Naive thymus-derived CD4-positive, alpha-beta T cell (primary cell): ENCODE measurements at regions not wholly inside any gene's neighbourhood (a gene's known extent, or its start where the extent isn't known, plus 50 kb on each side); places are given as distances from the start of the nearest gene placed in this dataset.

ENCODE experiments used
- ATAC-seq: fragments of 150-1000 bp; cut with Tn5 transposase; 2 replicates; pipeline ENCODE4 v1.10.0; 2021; ENCODE audit warnings: mild to moderate bottlenecking, moderate library complexity
- CTCF ChIA-PET: fragments of 350-600 bp; sonication (Branson Sonifier 250); formaldehyde crosslinking; loops from one replicate; lab custom pipeline; 2021; ENCODE audit warnings: antibody characterized with exemption; lab: Charles Lee
- POLR2A ChIA-PET: fragments of 350-600 bp; sonication (Branson Sonifier 250); formaldehyde crosslinking; loops from one replicate; lab custom pipeline; 2021; ENCODE audit warnings: antibody characterized with exemption, inconsistent platforms; lab: Charles Lee
- DNase-seq, 9 donors: peaks; one replicate each; pipeline versions ENCODE4 v3.0.0 to v3.0.0-alpha.2; 2020 to 2022; ENCODE audit warnings: mixed read lengths in 1 of 9
- H3K27ac ChIP-seq: one replicate; pipeline ENCODE4 v1.7.0; 2013; ENCODE audit warnings: mild to moderate bottlenecking, low read depth, low read length, moderate library complexity
- H3K27me3 ChIP-seq, 2 donors: one replicate each; pipeline ENCODE4 v1.7.0; 2013; ENCODE audit warnings: low read length in 2 of 2, mild to moderate bottlenecking in 2 of 2, moderate library complexity in 2 of 2; ENCODE audit not compliant: control insufficient read depth in 2 of 2, insufficient read depth in 2 of 2
- H3K36me3 ChIP-seq, 3 experiments: 1 replicate in 2 of 3; 2 replicates in 1 of 3; pipeline ENCODE4 v1.7.0; 2013; ENCODE audit warnings: low read length in 3 of 3, mild to moderate bottlenecking in 3 of 3, moderate library complexity in 1 of 3; ENCODE audit not compliant: insufficient read depth in 3 of 3, control insufficient read depth in 2 of 3
- H3K4me1 ChIP-seq, 2 donors: one replicate each; pipeline ENCODE4 v1.7.0; 2013; ENCODE audit warnings: low read length in 2 of 2, mild to moderate bottlenecking in 2 of 2, moderate library complexity in 1 of 2; ENCODE audit not compliant: control insufficient read depth in 2 of 2, insufficient read depth in 2 of 2
- H3K4me3 ChIP-seq: 2 replicates; pipeline ENCODE4 v1.7.0; 2013; ENCODE audit warnings: mild to moderate bottlenecking, low read length
- H3K9me3 ChIP-seq, 3 experiments: 1 replicate in 2 of 3; 2 replicates in 1 of 3; pipeline ENCODE4 v1.7.0; 2013; ENCODE audit warnings: low read length in 3 of 3; ENCODE audit not compliant: control insufficient read depth in 2 of 3
- H3K27ac Mint-ChIP-seq, 9 donors: one replicate each; pipeline ENCODE4 v1.8.0; 2020 to 2022; ENCODE audit warnings: mixed read lengths in 9 of 9, mild to moderate bottlenecking in 8 of 9, moderate library complexity in 5 of 9, inconsistent platforms in 2 of 9
- H3K27me3 Mint-ChIP-seq, 5 donors: one replicate each; pipeline ENCODE4 v1.8.0; 2021 to 2022; ENCODE audit warnings: mixed read lengths in 5 of 5, mild to moderate bottlenecking in 1 of 5
- H3K36me3 Mint-ChIP-seq, 5 donors: one replicate each; pipeline ENCODE4 v1.8.0; 2020 to 2022; ENCODE audit warnings: mixed read lengths in 5 of 5, mild to moderate bottlenecking in 3 of 5, inconsistent platforms in 1 of 5
- H3K4me1 Mint-ChIP-seq, 7 donors: one replicate each; pipeline ENCODE4 v1.8.0; 2020 to 2022; ENCODE audit warnings: mixed read lengths in 7 of 7, mild to moderate bottlenecking in 3 of 7, inconsistent platforms in 1 of 7
- H3K4me3 Mint-ChIP-seq, 10 donors: one replicate each; pipeline ENCODE4 v1.8.0; 2020 to 2022; ENCODE audit warnings: mild to moderate bottlenecking in 10 of 10, mixed read lengths in 10 of 10, moderate library complexity in 6 of 10, inconsistent platforms in 2 of 10
- H3K9me3 Mint-ChIP-seq, 11 donors: one replicate each; pipeline ENCODE4 v1.8.0; 2020 to 2022; ENCODE audit warnings: mixed read lengths in 11 of 11, mild to moderate bottlenecking in 4 of 11, inconsistent platforms in 1 of 11, moderate library complexity in 1 of 11
- intact Hi-C, 2 donors: fragments of 100-400 bp; cut with micrococcal nuclease; formaldehyde crosslinking; loops; one replicate each; pipeline ENCODE4 v1.15.1; 2023

GRCh38 chr6:94357381-94357980 lies 938.1 kb upstream of the EPHA7 start:
- no peak for DNase-seq
- no peak for ATAC-seq
- ChIA-PET CTCF (no interaction called here), POLR2A (no interaction called here)
- no peak overlapping the region for H3K27ac ChIP-seq
- no peaks in the 10 kb centered on the region for H3K4me1 ChIP-seq
- H3K36me3 ChIP-seq: no peaks in the 10 kb centered on the region
- H3K9me3 Mint-ChIP-seq: peaks cover 0 to 19% (median 0%) of the 10 kb centered on the region in 11 donors
- no peaks in the 10 kb centered on the region for H3K36me3 Mint-ChIP-seq
- no peaks in the 10 kb centered on the region for H3K9me3 ChIP-seq
- no peaks in the 10 kb centered on the region for H3K27me3 ChIP-seq
- intact Hi-C loops: no loop called here
- no peaks in the 10 kb centered on the region for H3K27me3 Mint-ChIP-seq
- no peak overlapping the region for H3K4me3 Mint-ChIP-seq
- no peak overlapping the region for H3K27ac Mint-ChIP-seq
- no peak overlapping the region for H3K4me3 ChIP-seq
- no peaks in the 10 kb centered on the region for H3K4me1 Mint-ChIP-seq

- Histone ChIP-seq H3K4me1 (no peaks in the 10 kb centered on the region), H3K27me3 (no peaks in the 10 kb centered on the region), H3K27ac (no peak overlapping the region), H3K9me3 (no peaks in the 10 kb centered on the region), H3K36me3 (no peaks in the 10 kb centered on the region), H3K4me3 (no peak overlapping the region)
- no peak overlapping the region for H3K27ac Mint-ChIP-seq
- CTCF ChIA-PET: no interaction called here
- no peaks in the 10 kb centered on the region for H3K27me3 Mint-ChIP-seq
- no peak for DNase-seq
- no peak overlapping the region for H3K4me3 Mint-ChIP-seq
- no peaks in the 10 kb centered on the region for H3K36me3 Mint-ChIP-seq
- no peak for ATAC-seq
- no peaks in the 10 kb centered on the region for H3K4me1 Mint-ChIP-seq
- intact Hi-C loops: no loop called here
- POLR2A ChIA-PET: no interaction called here
- H3K9me3 Mint-ChIP-seq: peaks cover 0 to 14% (median 0%) of the 10 kb centered on the region in 11 donors
These were observed 931.5 kb upstream of the EPHA7 start for GRCh38 chr6:94350833-94351232.

GRCh38 chr6:94349227-94349626 lies 929.9 kb upstream of the EPHA7 start:
- Histone ChIP-seq H3K27ac (no peak overlapping the region), H3K4me1 (no peaks in the 10 kb centered on the region), H3K27me3 (no peaks in the 10 kb centered on the region), H3K9me3 (no peaks in the 10 kb centered on the region), H3K36me3 (no peaks in the 10 kb centered on the region), H3K4me3 (no peak overlapping the region)
- Mint-ChIP-seq H3K4me3 (no peak overlapping the region), H3K36me3 (no peaks in the 10 kb centered on the region), H3K27ac (no peak overlapping the region), H3K27me3 (no peaks in the 10 kb centered on the region), H3K4me1 (no peaks in the 10 kb centered on the region), H3K9me3 (peaks cover 0 to 8% (median 0%) of the 10 kb centered on the region in 11 donors)
- ChIA-PET CTCF (no interaction called here), POLR2A (no interaction called here)
- intact Hi-C loops: no loop called here
- ATAC-seq: no peak
- DNase-seq: no peak

- H3K36me3 ChIP-seq: no peaks in the 10 kb centered on the region
- no peak overlapping the region for H3K27ac ChIP-seq
- no peaks in the 10 kb centered on the region for H3K27me3 ChIP-seq
- Mint-ChIP-seq H3K4me3 (no peak overlapping the region), H3K27me3 (no peaks in the 10 kb centered on the region), H3K4me1 (peaks cover 0 to 1% (median 0%) of the 10 kb centered on the region in 7 donors), H3K9me3 (peaks cover 0 to 14% (median 3%) of the 10 kb centered on the region in 11 donors), H3K27ac (no peak overlapping the region), H3K36me3 (no peaks in the 10 kb centered on the region)
- DNase-seq (no peak), ATAC-seq (no peak)
- no peaks in the 10 kb centered on the region for H3K9me3 ChIP-seq
- H3K4me3 ChIP-seq: no peak overlapping the region
- H3K4me1 ChIP-seq: no peaks in the 10 kb centered on the region
- ChIA-PET POLR2A (no interaction called here), CTCF (no interaction called here)
- intact Hi-C loops: no loop called here
These were observed 925.5 kb upstream of the EPHA7 start for GRCh38 chr6:94344866-94345265.

GRCh38 chr6:94341173-94341572 lies 921.8 kb upstream of the EPHA7 start:
- Histone ChIP-seq H3K36me3 (no peaks in the 10 kb centered on the region), H3K9me3 (no peaks in the 10 kb centered on the region), H3K27ac (no peak overlapping the region), H3K4me3 (no peak overlapping the region), H3K27me3 (no peaks in the 10 kb centered on the region), H3K4me1 (no peaks in the 10 kb centered on the region)
- ChIA-PET CTCF (no interaction called here), POLR2A (no interaction called here)
- ATAC-seq (no peak), DNase-seq (no peak)
- Mint-ChIP-seq H3K36me3 (no peaks in the 10 kb centered on the region), H3K27me3 (no peaks in the 10 kb centered on the region), H3K27ac (no peak overlapping the region), H3K4me1 (peaks cover 0 to 1% (median 0%) of the 10 kb centered on the region in 7 donors), H3K9me3 (peaks cover 0 to 17% (median 2%) of the 10 kb centered on the region in 11 donors), H3K4me3 (no peak overlapping the region)
- intact Hi-C loops: no loop called here

- Mint-ChIP-seq H3K27ac (no peak overlapping the region), H3K9me3 (peaks cover 0 to 2% (median 0%) of the 10 kb centered on the region in 11 donors), H3K4me3 (no peak overlapping the region), H3K27me3 (no peaks in the 10 kb centered on the region), H3K36me3 (no peaks in the 10 kb centered on the region), H3K4me1 (no peaks in the 10 kb centered on the region)
- no peaks in the 10 kb centered on the region for H3K4me1 ChIP-seq
- POLR2A ChIA-PET: no interaction called here
- intact Hi-C loops: no loop called here
- DNase-seq (no peak), ATAC-seq (no peak)
- no peaks in the 10 kb centered on the region for H3K9me3 ChIP-seq
- no peaks in the 10 kb centered on the region for H3K36me3 ChIP-seq
- H3K27me3 ChIP-seq: no peaks in the 10 kb centered on the region
- no peak overlapping the region for H3K27ac ChIP-seq
- CTCF ChIA-PET: no interaction called here
- no peak overlapping the region for H3K4me3 ChIP-seq
These were observed 904.5 kb upstream of the EPHA7 start for GRCh38 chr6:94323853-94324252.

- intact Hi-C loops: no loop called here
- CTCF ChIA-PET: no interaction called here
- no peaks in the 10 kb centered on the region for H3K27me3 ChIP-seq
These were observed 881.2 kb upstream of the EPHA7 start for GRCh38 chr6:94300424-94301144.

More at GRCh38 chr6:94300424-94301144, 881.2 kb upstream of the EPHA7 start:
- Mint-ChIP-seq H3K4me1 (no peaks in the 10 kb centered on the region), H3K4me3 (no peak overlapping the region), H3K27ac (no peak overlapping the region), H3K27me3 (no peaks in the 10 kb centered on the region), H3K36me3 (no peaks in the 10 kb centered on the region), H3K9me3 (peaks cover 0 to 11% (median 3%) of the 10 kb centered on the region in 11 donors)
- H3K9me3 ChIP-seq: peaks cover 0 to 6% (median 0%) of the 10 kb centered on the region in 3 experiments
- DNase-seq (no peak), ATAC-seq (no peak)
- POLR2A ChIA-PET: no interaction called here
- no peaks in the 10 kb centered on the region for H3K36me3 ChIP-seq
- no peak overlapping the region for H3K4me3 ChIP-seq
- no peaks in the 10 kb centered on the region for H3K4me1 ChIP-seq
- H3K27ac ChIP-seq: no peak overlapping the region
